GM12872 (cell line): ENCODE measurements at regions not wholly inside any gene's neighbourhood (a gene's known extent, or its start where the extent isn't known, plus 50 kb on each side); places are given as distances from the start of the nearest gene placed in this dataset.

ENCODE experiments used
- CTCF ChIP-seq: IDR thresholded peaks from 3 replicates; pipeline ENCODE4 v1.5.1; 2011; ENCODE audit warnings: low read depth, mild to moderate bottlenecking, low read length, moderate library complexity; ENCODE audit not compliant: insufficient read depth

- TF ChIP-seq CTCF = no peak
These were observed 125.9 kb upstream of the SMAD3 start for GRCh38 chr15:66939451-66940023.

DNA sequence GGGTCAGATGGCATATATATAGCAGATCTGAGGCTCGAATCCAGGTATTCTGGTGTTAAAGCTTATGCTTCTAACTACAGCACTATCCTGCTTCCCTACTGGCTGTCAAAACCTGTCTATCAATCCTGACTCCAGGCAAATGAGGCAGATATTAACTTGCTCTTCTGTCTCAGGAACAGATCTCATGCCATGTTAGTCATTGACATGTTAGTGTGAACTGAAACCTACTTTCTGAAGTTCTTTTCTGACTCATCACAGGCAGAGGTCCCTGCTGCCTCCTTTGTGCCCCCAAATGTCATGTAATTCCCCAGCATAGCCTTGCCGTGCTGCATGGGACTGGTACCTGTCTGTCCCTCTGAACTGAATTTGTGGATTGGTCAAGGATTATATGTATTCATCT, 125.0 kb upstream of the SMAD3 start:
- no peak for TF ChIP-seq CTCF

- no peak for TF ChIP-seq CTCF
These were observed 124.2 kb upstream of the SMAD3 start for GRCh38 chr15:66941108-66941711.

DNA sequence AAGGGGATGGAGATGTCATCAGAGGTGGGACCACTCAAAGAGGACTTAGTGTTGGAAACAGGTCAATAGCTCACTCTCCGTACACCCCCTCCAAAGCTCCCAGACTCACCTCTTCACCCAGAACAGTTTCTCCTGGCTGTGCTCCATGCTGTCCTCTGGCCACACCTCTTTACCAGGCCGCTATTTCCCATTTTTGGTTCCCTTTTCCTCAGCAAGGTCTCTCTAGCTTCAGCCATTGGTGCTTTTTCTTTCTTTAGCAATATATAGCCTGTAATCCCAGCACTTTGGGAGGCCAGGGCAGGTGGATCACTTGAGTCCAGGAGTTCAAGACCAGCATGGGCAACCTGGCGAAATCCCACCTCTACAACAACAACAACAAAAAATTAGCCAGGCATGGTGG, 123.6 kb upstream of the SMAD3 start:
- no peak for TF ChIP-seq CTCF

GRCh38 chr15:66942649-66943390, 122.6 kb upstream of the SMAD3 start:
- no peak for TF ChIP-seq CTCF

GRCh38 chr15:66943456-66944095, 121.8 kb upstream of the SMAD3 start:
- TF ChIP-seq CTCF = peak; percentile 28; the same call in 1 of the 3 replicates

GRCh38 chr15:66944121-66944520, 121.3 kb upstream of the SMAD3 start:
- no peak for TF ChIP-seq CTCF
